ENCODE measurements at regions not wholly inside any gene's neighbourhood (a gene's known extent, or its start where the extent isn't known, plus 50 kb on each side); places are given as distances from the start of the nearest gene placed in this dataset.

GRCh38 chr3:16658004-16658924 is 53.0 kb upstream of the DAZL start:
- Mint-ChIP-seq H3K36me3 (ENCODE audit: low read depth) (no peaks in the 10 kb centered on the region), H3K9me3 (ENCODE audit: low read depth) (peaks cover 7% of the 10 kb centered on the region), H3K4me3 (no peak overlapping the region), H3K4me1 (no peaks in the 10 kb centered on the region), H3K27ac (no peak overlapping the region), H3K27me3 (peaks cover 2% of the 10 kb centered on the region)
- no peak for DNase-seq
- ATAC-seq = no peak
- POLR2A ChIA-PET = no interaction called here
- intact Hi-C loops (cut with DNase I, micrococcal nuclease) = no loop called here
- CTCF ChIA-PET = interaction anchor here (0.6 kb wide), 1 partner anchor 354 kb away, joined by 4 read pairs; no protein-coding TSS in a partner anchor

DNA sequence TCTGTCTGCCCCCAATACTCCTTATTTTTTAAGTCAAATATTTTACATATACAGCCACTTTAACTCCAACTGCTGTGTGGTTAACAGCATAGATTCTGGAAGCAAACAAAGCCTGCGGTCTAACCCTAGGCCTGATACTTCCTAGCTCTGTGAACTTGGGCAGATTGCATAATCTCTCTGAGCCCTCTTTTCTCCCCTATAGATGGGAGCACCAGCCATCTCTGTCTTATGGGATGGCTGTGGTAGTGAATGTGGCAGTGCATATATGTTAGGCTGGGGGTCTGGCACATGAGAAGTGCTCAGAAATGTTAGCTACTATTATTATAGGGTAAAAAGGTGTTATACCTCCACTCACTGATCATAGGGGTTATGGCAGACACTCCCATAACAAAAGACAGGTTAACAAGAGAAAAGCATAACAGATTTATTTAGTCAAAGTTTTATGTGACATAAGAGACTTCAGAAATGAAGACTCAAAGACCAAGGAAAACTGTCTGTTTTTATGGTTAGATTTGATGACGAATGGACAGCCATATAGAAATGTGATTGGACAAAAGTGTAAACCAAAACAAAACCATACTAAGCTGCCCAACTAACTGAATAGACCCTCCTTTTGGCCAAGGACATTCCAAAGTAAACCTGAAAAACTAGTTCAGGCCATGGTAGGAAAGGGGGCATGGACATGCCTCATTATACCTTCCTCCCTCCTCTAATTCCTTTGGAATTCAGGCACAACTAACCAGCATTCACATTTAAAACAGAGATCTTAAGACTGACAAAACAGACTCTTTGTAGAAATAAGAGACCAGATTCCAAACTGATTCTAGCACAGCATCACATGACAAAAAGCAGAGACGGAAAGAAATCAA is 53.9 kb upstream of the DAZL start:
- intact Hi-C loops (cut with DNase I, micrococcal nuclease) = no loop called here
- ATAC-seq (no peak), DNase-seq (no peak)
- H3K27ac Mint-ChIP-seq = no peak overlapping the region
- ChIA-PET CTCF (interaction anchor here (0.7 kb wide), 1 partner anchor 29 kb away, joined by 4 read pairs; no protein-coding TSS in a partner anchor), POLR2A (no interaction called here)
- H3K27me3 Mint-ChIP-seq = peaks cover 5% of the 10 kb centered on the region
- peaks cover 7% of the 10 kb centered on the region for H3K9me3 Mint-ChIP-seq (ENCODE audit: low read depth)
- no peaks in the 10 kb centered on the region for H3K4me1 Mint-ChIP-seq
- no peaks in the 10 kb centered on the region for H3K36me3 Mint-ChIP-seq (ENCODE audit: low read depth)
- H3K4me3 Mint-ChIP-seq = no peak overlapping the region

GRCh38 chr3:16663854-16664712 is 58.9 kb upstream of the DAZL start:
- POLR2A ChIA-PET = no interaction called here
- no peak for DNase-seq
- Mint-ChIP-seq H3K9me3 (ENCODE audit: low read depth) (peaks cover 7% of the 10 kb centered on the region), H3K27ac (no peak overlapping the region), H3K36me3 (ENCODE audit: low read depth) (no peaks in the 10 kb centered on the region), H3K27me3 (peaks cover 5% of the 10 kb centered on the region), H3K4me3 (no peak overlapping the region), H3K4me1 (no peaks in the 10 kb centered on the region)
- CTCF ChIA-PET = interaction anchor here (0.5 kb wide), 1 partner anchor 121 kb away, joined by 4 read pairs; no protein-coding TSS in a partner anchor
- intact Hi-C loops (cut with DNase I, micrococcal nuclease) = no loop called here
- ATAC-seq = no peak

DNA sequence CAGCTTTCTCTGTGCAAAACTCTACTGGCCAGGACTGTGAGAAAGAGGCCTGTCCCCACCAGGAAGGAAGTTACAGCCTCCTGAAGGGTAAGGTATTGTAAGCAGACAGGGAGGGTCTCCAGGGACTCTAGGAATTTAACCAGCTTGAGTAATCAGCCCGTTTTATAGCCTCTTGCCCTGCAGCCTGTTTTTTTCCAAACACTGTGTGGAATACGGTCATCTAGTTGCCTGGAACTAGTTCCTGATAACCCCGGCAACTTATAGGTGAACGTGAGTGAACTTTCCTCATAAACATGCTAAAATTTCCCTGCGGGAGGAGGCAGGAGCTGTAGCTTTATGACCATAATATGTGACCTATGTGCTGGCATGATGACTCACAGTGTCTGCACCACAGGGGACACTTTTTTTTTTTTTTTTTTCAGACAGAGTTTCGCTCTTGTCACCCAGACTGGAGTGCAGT is 60.1 kb upstream of the DAZL start:
- intact Hi-C loops (cut with DNase I, micrococcal nuclease) = no loop called here
- ATAC-seq (peak; percentile 80), DNase-seq (peak; percentile 18)
- Mint-ChIP-seq H3K9me3 (ENCODE audit: low read depth) (peaks cover 7% of the 10 kb centered on the region), H3K27me3 (peaks cover 3% of the 10 kb centered on the region), H3K4me3 (no peak overlapping the region), H3K36me3 (ENCODE audit: low read depth) (no peaks in the 10 kb centered on the region), H3K4me1 (no peaks in the 10 kb centered on the region), H3K27ac (no peak overlapping the region)
- POLR2A ChIA-PET = no interaction called here
- CTCF ChIA-PET = no interaction called here

DNA sequence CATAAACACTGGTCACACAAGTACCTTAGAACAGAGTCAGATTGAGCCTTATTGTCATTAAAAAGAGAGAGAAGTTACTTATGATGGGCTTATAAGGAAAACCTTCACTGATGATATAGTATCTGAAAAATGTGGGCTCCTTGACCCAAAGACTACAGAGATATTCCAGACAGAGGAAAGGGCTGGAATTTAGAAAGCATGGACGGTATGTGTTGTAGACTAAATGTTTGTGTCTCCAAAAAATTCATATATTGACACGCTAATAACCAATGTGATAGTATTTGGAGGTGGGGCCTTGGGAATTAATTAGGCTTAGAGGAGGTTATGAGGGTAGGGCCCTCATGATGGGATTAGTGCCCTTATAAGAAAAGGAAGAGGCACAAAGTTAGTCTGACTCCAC is 61.0 kb upstream of the DAZL start:
- peaks cover 3% of the 10 kb centered on the region for H3K27me3 Mint-ChIP-seq
- no peak overlapping the region for H3K27ac Mint-ChIP-seq
- H3K9me3 Mint-ChIP-seq (ENCODE audit: low read depth) = peaks cover 2% of the 10 kb centered on the region
- intact Hi-C loops (cut with DNase I, micrococcal nuclease) = no loop called here
- H3K4me1 Mint-ChIP-seq = no peaks in the 10 kb centered on the region
- CTCF ChIA-PET = no interaction called here
- POLR2A ChIA-PET = no interaction called here
- no peaks in the 10 kb centered on the region for H3K36me3 Mint-ChIP-seq (ENCODE audit: low read depth)
- no peak for DNase-seq
- no peak overlapping the region for H3K4me3 Mint-ChIP-seq
- ATAC-seq = no peak

GRCh38 chr3:16667633-16668032 is 62.4 kb upstream of the DAZL start:
- Mint-ChIP-seq H3K4me3 (no peak overlapping the region), H3K4me1 (no peaks in the 10 kb centered on the region), H3K9me3 (ENCODE audit: low read depth) (no peaks in the 10 kb centered on the region), H3K27me3 (peaks cover 6% of the 10 kb centered on the region), H3K27ac (no peak overlapping the region), H3K36me3 (ENCODE audit: low read depth) (no peaks in the 10 kb centered on the region)
- DNase-seq = no peak
- ChIA-PET POLR2A (no interaction called here), CTCF (no interaction called here)
- no peak for ATAC-seq
- intact Hi-C loops (cut with DNase I, micrococcal nuclease) = no loop called here

DNA sequence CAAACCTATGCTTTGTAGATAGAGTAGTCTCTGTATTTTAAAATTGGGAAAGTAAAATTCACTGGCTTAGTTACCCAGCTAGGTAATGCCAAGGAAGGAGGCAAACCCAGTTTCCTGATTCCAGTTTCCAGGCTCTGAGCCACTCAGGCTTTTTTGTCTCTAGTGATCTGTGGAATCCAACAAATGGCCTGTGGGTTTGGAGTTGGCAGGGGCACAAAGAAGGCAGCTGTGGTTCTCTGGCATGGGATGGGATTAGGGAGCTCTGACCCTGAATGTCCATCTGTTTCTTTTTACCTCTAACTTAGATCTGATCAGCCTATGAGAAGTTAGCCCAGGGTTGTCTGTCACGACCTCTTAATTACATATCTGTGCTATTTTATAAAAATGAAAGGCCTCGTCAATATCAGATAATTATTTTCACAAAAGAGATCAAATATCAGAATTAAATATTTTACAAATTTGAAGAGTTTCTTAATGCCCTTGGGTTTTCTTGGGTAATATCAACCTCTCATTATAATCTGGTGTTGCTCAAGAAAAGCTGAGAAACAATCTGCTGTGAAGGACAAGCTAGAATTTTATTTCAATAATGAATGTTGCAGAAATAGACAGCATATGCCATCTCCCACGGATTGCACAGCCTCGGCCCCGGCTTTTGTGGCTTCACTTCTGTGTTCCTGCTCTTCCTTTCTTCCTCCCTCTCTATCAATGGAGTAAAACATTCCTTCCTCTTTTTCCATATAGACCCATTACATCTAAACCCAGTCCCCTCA is 63.7 kb upstream of the DAZL start:
- intact Hi-C loops (cut with DNase I, micrococcal nuclease) = no loop called here
- no peaks in the 10 kb centered on the region for H3K4me1 Mint-ChIP-seq
- peaks cover 4% of the 10 kb centered on the region for H3K27me3 Mint-ChIP-seq
- ChIA-PET POLR2A (no interaction called here), CTCF (no interaction called here)
- ATAC-seq (no peak), DNase-seq (no peak)
- H3K36me3 Mint-ChIP-seq (ENCODE audit: low read depth) = no peaks in the 10 kb centered on the region
- no peaks in the 10 kb centered on the region for H3K9me3 Mint-ChIP-seq (ENCODE audit: low read depth)
- H3K27ac Mint-ChIP-seq = no peak overlapping the region
- H3K4me3 Mint-ChIP-seq = no peak overlapping the region

- Mint-ChIP-seq H3K4me3 (no peak overlapping the region), H3K4me1 (no peaks in the 10 kb centered on the region), H3K27ac (no peak overlapping the region), H3K36me3 (ENCODE audit: low read depth) (no peaks in the 10 kb centered on the region), H3K27me3 (peaks cover 4% of the 10 kb centered on the region), H3K9me3 (ENCODE audit: low read depth) (peaks cover 1% of the 10 kb centered on the region)
- ChIA-PET CTCF (interaction anchor here (0.6 kb wide), 1 partner anchor 8 kb away, joined by 3 read pairs; no protein-coding TSS in a partner anchor), POLR2A (no interaction called here)
- intact Hi-C loops (cut with DNase I, micrococcal nuclease) = no loop called here
- DNase-seq (no peak), ATAC-seq (no peak)
Observed at GRCh38 chr3:16670191-16670590, 65.0 kb upstream of the DAZL start.

GRCh38 chr3:16671690-16672089 is 66.5 kb upstream of the DAZL start:
- Mint-ChIP-seq H3K4me1 (no peaks in the 10 kb centered on the region), H3K27ac (no peak overlapping the region), H3K27me3 (peaks cover 4% of the 10 kb centered on the region), H3K9me3 (ENCODE audit: low read depth) (peaks cover 5% of the 10 kb centered on the region), H3K36me3 (ENCODE audit: low read depth) (peaks cover 2% of the 10 kb centered on the region), H3K4me3 (no peak overlapping the region)
- ChIA-PET POLR2A (no interaction called here), CTCF (interaction anchor here (1.3 to 1.8 kb wide), 2 partner anchors 70 to 742 kb away, joined by 3 to 4 read pairs; no protein-coding TSS in a partner anchor)
- intact Hi-C loops (cut with DNase I, micrococcal nuclease) = no loop called here
- DNase-seq = no peak
- ATAC-seq = no peak

DNA sequence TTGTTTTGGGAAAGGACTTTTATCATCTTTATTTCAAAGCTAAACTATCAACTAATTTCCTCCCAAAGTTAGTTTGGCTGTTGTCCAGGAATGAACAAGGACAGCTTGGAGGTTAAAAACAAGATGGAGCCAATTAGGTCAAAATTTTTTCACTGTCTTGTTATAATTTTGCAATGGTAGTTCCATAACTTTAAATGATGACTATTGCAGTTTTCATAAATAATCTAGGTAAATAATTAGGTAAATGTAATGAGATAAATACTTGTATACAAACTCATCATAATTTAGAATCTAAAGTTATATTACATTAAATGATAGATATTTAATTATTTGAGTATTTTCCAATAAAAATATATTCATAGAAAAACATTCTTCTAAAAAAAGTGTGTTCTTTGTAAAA is 68.3 kb upstream of the DAZL start:
- no peak overlapping the region for H3K4me3 Mint-ChIP-seq
- H3K4me1 Mint-ChIP-seq = no peaks in the 10 kb centered on the region
- intact Hi-C loops (cut with DNase I, micrococcal nuclease) = no loop called here
- peaks cover 2% of the 10 kb centered on the region for H3K36me3 Mint-ChIP-seq (ENCODE audit: low read depth)
- peaks cover 10% of the 10 kb centered on the region for H3K9me3 Mint-ChIP-seq (ENCODE audit: low read depth)
- POLR2A ChIA-PET = no interaction called here
- peaks cover 4% of the 10 kb centered on the region for H3K27me3 Mint-ChIP-seq
- CTCF ChIA-PET = no interaction called here
- H3K27ac Mint-ChIP-seq = no peak overlapping the region
- ATAC-seq (no peak), DNase-seq (no peak)

Measured in activated CD4-positive, alpha-beta T cell treated with anti-CD3 and anti-CD28 coated beads for 36 hours (primary cell).